A549 (cell line): ENCODE measurements at regions not wholly inside any gene's neighbourhood (a gene's known extent, or its start where the extent isn't known, plus 50 kb on each side); places are given as distances from the start of the nearest gene placed in this dataset.

Experiments
- ATAC-seq, 2 experiments: fragments of 200-7000 bp in 1 of 2; fragments of >200 bp in 1 of 2; cut with Nextera tagmentation in 1 of 2; cut with Tn5 transposase in 1 of 2; 3 replicates each; pipeline versions ENCODE4 v1.8.0 to v1.9.1; 2018 to 2020; ENCODE audit warnings: mild to moderate bottlenecking in 1 of 2, moderate library complexity in 1 of 2
- CTCF ChIA-PET: fragments of 300-600 bp; sonication (Branson Sonifier 250); formaldehyde crosslinking; extraction: SDS; loops from one replicate; lab custom pipeline; 2021; ENCODE audit warnings: antibody characterized with exemption, inconsistent platforms; lab: Yijun Ruan, JAX
- POLR2A ChIA-PET: fragments of 350-600 bp; formaldehyde crosslinking; extraction: SDS; loops from one replicate; lab custom pipeline; 2021; ENCODE audit warnings: antibody characterized with exemption, inconsistent platforms; lab: Yijun Ruan, JAX
- DNase-seq, 2 experiments: peaks; one replicate each; pipeline versions ENCODE4 v3.0.0 to v3.0.0-alpha.2; 2011 to 2016; ENCODE audit warnings: low read depth in 1 of 2, low spot score in 1 of 2
- FAIRE-seq: peaks from 2 replicates; lab custom pipeline; 2011; peaks lifted over from hg19 to GRCh38; lab: Jason Lieb, UNC
- H3K27ac ChIP-seq, 2 experiments: fragments of >200 bp; sonication (Bioruptor Twin); formaldehyde crosslinking; 3 replicates each; pipeline ENCODE4 v1.5.1; 2016 to 2017
- H3K4me1 ChIP-seq: fragments of >200 bp; sonication (Bioruptor Twin); formaldehyde crosslinking; 3 replicates; pipeline ENCODE4 v1.6.1; 2016
- H3K4me2 ChIP-seq: fragments of >200 bp; sonication (Bioruptor Twin); formaldehyde crosslinking; 3 replicates; pipeline ENCODE4 v1.6.1; 2016
- H3K4me3 ChIP-seq: fragments of >200 bp; sonication (Bioruptor Twin); formaldehyde crosslinking; 3 replicates; pipeline ENCODE4 v1.5.1; 2016
- H3K9me3 ChIP-seq: fragments of >200 bp; sonication (Bioruptor Twin); formaldehyde crosslinking; 3 replicates; pipeline ENCODE4 v1.6.1; 2016
- BHLHE40 ChIP-seq: IDR thresholded peaks from 2 replicates; pipeline ENCODE4 v1.6.1; 2012; ENCODE audit warnings: low read depth, low read length, inconsistent platforms
- CEBPB ChIP-seq, 2 experiments: fragments of >200 bp in 1 of 2; sonication (Bioruptor Twin) in 1 of 2; formaldehyde crosslinking in 1 of 2; IDR thresholded peaks; 2 replicates each; pipeline ENCODE4 v1.6.1; 2012 to 2016
- CHD2 ChIP-seq: fragments of 150-350 bp; IDR thresholded peaks from 2 replicates; pipeline ENCODE4 v1.6.1; 2014; ENCODE audit warnings: low read length; ENCODE audit not compliant: partially characterized antibody
- CHD4 ChIP-seq: fragments of 200-600 bp; sonication (generic); IDR thresholded peaks from 2 replicates; pipeline ENCODE4 v1.6.1; 2016; ENCODE audit warnings: antibody characterized with exemption, mild to moderate bottlenecking, borderline replicate concordance
- EHF ChIP-seq: fragments of 250-450 bp; sonication (Bioruptor Pico); IDR thresholded peaks from 2 replicates; pipeline ENCODE4 v1.5.0; 2020; ENCODE audit warnings: mild to moderate bottlenecking
- ELK1 ChIP-seq: fragments of 150-350 bp; IDR thresholded peaks from 2 replicates; pipeline ENCODE4 v1.6.1; 2014; ENCODE audit warnings: low read depth, mild to moderate bottlenecking, low read length
- FOXS1 ChIP-seq: fragments of 250-450 bp; sonication (Bioruptor Pico); IDR thresholded peaks from 2 replicates; pipeline ENCODE4 v1.5.0; 2020; ENCODE audit warnings: mild to moderate bottlenecking, moderate library complexity
- GATA3 ChIP-seq: IDR thresholded peaks from 2 replicates; pipeline ENCODE4 v1.6.1; 2012; ENCODE audit warnings: borderline replicate concordance
- HDAC2 ChIP-seq: fragments of 200-600 bp; sonication (generic); IDR thresholded peaks from 2 replicates; pipeline ENCODE4 v1.6.1; 2016
- HES2 ChIP-seq: fragments of >200 bp; sonication (Bioruptor Twin); formaldehyde crosslinking; IDR thresholded peaks from 2 replicates; pipeline ENCODE4 v1.6.1; 2016
- HOXA7 ChIP-seq: fragments of 250-450 bp; sonication (Bioruptor Pico); IDR thresholded peaks from 2 replicates; pipeline ENCODE4 v1.5.0; 2020; ENCODE audit warnings: mild to moderate bottlenecking, moderate library complexity
- HOXB5 ChIP-seq: fragments of 250-450 bp; sonication (Bioruptor Pico); IDR thresholded peaks from 2 replicates; pipeline ENCODE4 v1.5.0; 2020; ENCODE audit warnings: mild to moderate bottlenecking, moderate library complexity
- JUNB ChIP-seq: fragments of >200 bp; sonication (Bioruptor Twin); formaldehyde crosslinking; IDR thresholded peaks from 2 replicates; pipeline ENCODE4 v1.6.1; 2016
- MAFK ChIP-seq: fragments of 450-650 bp; IDR thresholded peaks from 2 replicates; pipeline ENCODE4 v1.6.1; 2014; ENCODE audit not compliant: partially characterized antibody
- NPAS2 ChIP-seq: fragments of 250-450 bp; sonication (Bioruptor Pico); IDR thresholded peaks from 2 replicates; pipeline ENCODE4 v1.8.0; 2022; ENCODE audit warnings: mild to moderate bottlenecking, moderate library complexity, borderline replicate concordance
- PHF8 ChIP-seq: fragments of 200-600 bp; sonication (generic); IDR thresholded peaks from 2 replicates; pipeline ENCODE4 v1.6.1; 2016; ENCODE audit warnings: low read depth, mild to moderate bottlenecking, antibody characterized with exemption, moderate library complexity, borderline replicate concordance
- POLR2AphosphoS2 ChIP-seq: conservative IDR thresholded peaks from 2 replicates; pipeline ENCODE4 v1.6.1; 2012; ENCODE audit warnings: low read length, improper control_type of control experiment, inconsistent platforms
- RAD21 ChIP-seq, 2 experiments: fragments of >200 bp in 1 of 2; sonication (Bioruptor Twin) in 1 of 2; formaldehyde crosslinking in 1 of 2; IDR thresholded peaks in 1 of 2; conservative IDR thresholded peaks in 1 of 2; 2 replicates in 1 of 2; 3 replicates in 1 of 2; pipeline ENCODE4 v1.6.1; 2012 to 2018; ENCODE audit warnings: inconsistent platforms in 1 of 2
- RARB ChIP-seq: fragments of 250-450 bp; sonication (Bioruptor Pico); IDR thresholded peaks from 2 replicates; pipeline ENCODE4 v1.8.0; 2021; ENCODE audit warnings: mild to moderate bottlenecking, moderate library complexity
- RCOR1 ChIP-seq: fragments of 150-350 bp; IDR thresholded peaks from 2 replicates; pipeline ENCODE4 v1.6.1; 2014; ENCODE audit warnings: antibody characterized with exemption, low read length, low read depth
- RFX5 ChIP-seq: fragments of 450-650 bp; IDR thresholded peaks from 2 replicates; pipeline ENCODE4 v1.7.1; 2014; ENCODE audit warnings: antibody characterized with exemption, mild to moderate bottlenecking, moderate library complexity
- SREBF2 ChIP-seq: fragments of 450-650 bp; IDR thresholded peaks from 2 replicates; pipeline ENCODE4 v1.6.1; 2014; ENCODE audit warnings: mild to moderate bottlenecking, moderate library complexity
- TFCP2L1 ChIP-seq: fragments of 250-450 bp; sonication (Bioruptor Pico); IDR thresholded peaks from 2 replicates; pipeline ENCODE4 v1.5.0; 2021; ENCODE audit warnings: mild to moderate bottlenecking
- ZC3H11A ChIP-seq: fragments of 450-650 bp; IDR thresholded peaks from 2 replicates; pipeline ENCODE4 v1.6.1; 2014; ENCODE audit warnings: antibody characterized with exemption, mild to moderate bottlenecking
- ZFP36 ChIP-seq: fragments of 450-650 bp; IDR thresholded peaks from 2 replicates; pipeline ENCODE4 v1.6.1; 2014; ENCODE audit warnings: borderline replicate concordance; ENCODE audit not compliant: partially characterized antibody
- ZSCAN20 ChIP-seq: fragments of 250-450 bp; sonication (Bioruptor Pico); IDR thresholded peaks from 2 replicates; pipeline ENCODE4 v1.8.0; 2022; ENCODE audit warnings: mild to moderate bottlenecking, moderate library complexity
- WGBS: methylation state at CpG from one replicate; pipeline ENCODE4 v1.1.6; 2017; ENCODE audit errors: missing lambda C conversion rate; 5-methylcytosine and 5-hydroxymethylcytosine counted together
- TF ChIP-seq, protein P1 (sequence below): IDR thresholded peaks from 2 replicates; pipeline ENCODE4 v1.6.1; 2012; ENCODE audit warnings: low read depth, borderline replicate concordance
- TF ChIP-seq, protein P2 (sequence below): fragments of 250-450 bp; sonication (Bioruptor Pico); IDR thresholded peaks from 2 replicates; pipeline ENCODE4 v1.5.0; 2020; ENCODE audit warnings: low read depth, mild to moderate bottlenecking, moderate library complexity
- TF ChIP-seq, protein P3 (sequence below): IDR thresholded peaks from 2 replicates; pipeline ENCODE4 v1.6.1; 2012
- TF ChIP-seq, protein P4 (sequence below): fragments of 450-650 bp; IDR thresholded peaks from 2 replicates; pipeline ENCODE4 v1.6.1; 2014; ENCODE audit warnings: antibody characterized with exemption

- Histone ChIP-seq H3K4me3 (no peak overlapping the region), H3K27ac (no peak overlapping the region), H3K4me1 (no peaks in the 10 kb centered on the region), H3K9me3 (no peaks in the 10 kb centered on the region), H3K4me2 (no peak overlapping the region)
- ChIA-PET POLR2A (no interaction called here), CTCF (interaction anchor here (0.9 to 1.3 kb wide), 3 partner anchors 29 to 212 kb away, joined by 3 read pairs; no protein-coding TSS in a partner anchor)
- ATAC-seq: no peak
- FAIRE-seq: no peak
- 50% methylated on average over 5 of the region's 10 CpGs for WGBS
- no peak for TF ChIP-seq JUNB
- no peak for TF ChIP-seq HOXB5
- TF ChIP-seq HOXA7 (CRISPR knock-in tag): no peak
- no peak for TF ChIP-seq POLR2AphosphoS2
- TF ChIP-seq ZSCAN20: no peak
- no peak for TF ChIP-seq TFCP2L1 (CRISPR knock-in tag)
- no peak for TF ChIP-seq RCOR1
- TF ChIP-seq RARB (CRISPR knock-in tag): no peak
- TF ChIP-seq HES2: no peak
- TF ChIP-seq PHF8: no peak
- TF ChIP-seq, protein P1, sequence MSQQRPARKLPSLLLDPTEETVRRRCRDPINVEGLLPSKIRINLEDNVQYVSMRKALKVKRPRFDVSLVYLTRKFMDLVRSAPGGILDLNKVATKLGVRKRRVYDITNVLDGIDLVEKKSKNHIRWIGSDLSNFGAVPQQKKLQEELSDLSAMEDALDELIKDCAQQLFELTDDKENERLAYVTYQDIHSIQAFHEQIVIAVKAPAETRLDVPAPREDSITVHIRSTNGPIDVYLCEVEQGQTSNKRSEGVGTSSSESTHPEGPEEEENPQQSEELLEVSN: no peak
- TF ChIP-seq RFX5: no peak
- TF ChIP-seq CEBPB (IDR thresholded peaks at IDR 0.05): no peak
- no peak for TF ChIP-seq NPAS2 (CRISPR knock-in tag)
- TF ChIP-seq, protein P2, sequence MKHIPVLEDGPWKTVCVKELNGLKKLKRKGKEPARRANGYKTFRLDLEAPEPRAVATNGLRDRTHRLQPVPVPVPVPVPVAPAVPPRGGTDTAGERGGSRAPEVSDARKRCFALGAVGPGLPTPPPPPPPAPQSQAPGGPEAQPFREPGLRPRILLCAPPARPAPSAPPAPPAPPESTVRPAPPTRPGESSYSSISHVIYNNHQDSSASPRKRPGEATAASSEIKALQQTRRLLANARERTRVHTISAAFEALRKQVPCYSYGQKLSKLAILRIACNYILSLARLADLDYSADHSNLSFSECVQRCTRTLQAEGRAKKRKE (CRISPR knock-in tag): no peak
- no peak for TF ChIP-seq MAFK
- no peak for TF ChIP-seq FOXS1
- DNase-seq: no peak
Observed at GRCh38 chr9:89812556-89813181, 207.9 kb downstream of the GADD45G start.

- ChIA-PET CTCF (interaction anchor here (0.9 to 1.3 kb wide), 3 partner anchors 29 to 328 kb away, joined by 3 read pairs; no protein-coding TSS in a partner anchor), POLR2A (no interaction called here)
- H3K4me2 ChIP-seq: no peak overlapping the region
- no peak overlapping the region for H3K27ac ChIP-seq
- FAIRE-seq (no peak), ATAC-seq (no peak), DNase-seq (no peak)
- no peaks in the 10 kb centered on the region for H3K4me1 ChIP-seq
- no peak for TF ChIP-seq HDAC2
- TF ChIP-seq, protein P2 (CRISPR knock-in tag): no peak
- no peak for TF ChIP-seq CHD4
- no peak for TF ChIP-seq HOXA7 (CRISPR knock-in tag)
- TF ChIP-seq ZFP36: no peak
- no peak for TF ChIP-seq ELK1
- TF ChIP-seq, protein P3, sequence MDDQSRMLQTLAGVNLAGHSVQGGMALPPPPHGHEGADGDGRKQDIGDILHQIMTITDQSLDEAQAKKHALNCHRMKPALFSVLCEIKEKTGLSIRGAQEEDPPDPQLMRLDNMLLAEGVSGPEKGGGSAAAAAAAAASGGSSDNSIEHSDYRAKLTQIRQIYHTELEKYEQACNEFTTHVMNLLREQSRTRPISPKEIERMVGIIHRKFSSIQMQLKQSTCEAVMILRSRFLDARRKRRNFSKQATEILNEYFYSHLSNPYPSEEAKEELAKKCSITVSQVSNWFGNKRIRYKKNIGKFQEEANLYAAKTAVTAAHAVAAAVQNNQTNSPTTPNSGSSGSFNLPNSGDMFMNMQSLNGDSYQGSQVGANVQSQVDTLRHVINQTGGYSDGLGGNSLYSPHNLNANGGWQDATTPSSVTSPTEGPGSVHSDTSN: no peak
- no peak for TF ChIP-seq EHF (CRISPR knock-in tag)
- no peak for TF ChIP-seq ZC3H11A
- TF ChIP-seq SREBF2: no peak
- TF ChIP-seq, protein P4, sequence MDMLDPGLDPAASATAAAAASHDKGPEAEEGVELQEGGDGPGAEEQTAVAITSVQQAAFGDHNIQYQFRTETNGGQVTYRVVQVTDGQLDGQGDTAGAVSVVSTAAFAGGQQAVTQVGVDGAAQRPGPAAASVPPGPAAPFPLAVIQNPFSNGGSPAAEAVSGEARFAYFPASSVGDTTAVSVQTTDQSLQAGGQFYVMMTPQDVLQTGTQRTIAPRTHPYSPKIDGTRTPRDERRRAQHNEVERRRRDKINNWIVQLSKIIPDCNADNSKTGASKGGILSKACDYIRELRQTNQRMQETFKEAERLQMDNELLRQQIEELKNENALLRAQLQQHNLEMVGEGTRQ: no peak
- no peak for TF ChIP-seq HOXB5
- TF ChIP-seq RAD21 (conservative IDR thresholded peaks at IDR 0.05 in 1 of 2, IDR thresholded peaks at IDR 0.05 in 1 of 2): no peak
- TF ChIP-seq ZSCAN20: no peak
- no peak for TF ChIP-seq GATA3
- TF ChIP-seq BHLHE40: no peak
- no peak for TF ChIP-seq CEBPB (IDR thresholded peaks at IDR 0.05)
- TF ChIP-seq CHD2: no peak
- H3K9me3 ChIP-seq: no peaks in the 10 kb centered on the region
- 73% methylated on average over 4 of the region's 5 CpGs for WGBS
- H3K4me3 ChIP-seq: no peak overlapping the region
Observed at GRCh38 chr9:89813482-89813881, 208.7 kb downstream of the GADD45G start.
